ENCODE measurements at regions not wholly inside any gene's neighbourhood (a gene's known extent, or its start where the extent isn't known, plus 50 kb on each side); places are given as distances from the start of the nearest gene placed in this dataset.

DNA sequence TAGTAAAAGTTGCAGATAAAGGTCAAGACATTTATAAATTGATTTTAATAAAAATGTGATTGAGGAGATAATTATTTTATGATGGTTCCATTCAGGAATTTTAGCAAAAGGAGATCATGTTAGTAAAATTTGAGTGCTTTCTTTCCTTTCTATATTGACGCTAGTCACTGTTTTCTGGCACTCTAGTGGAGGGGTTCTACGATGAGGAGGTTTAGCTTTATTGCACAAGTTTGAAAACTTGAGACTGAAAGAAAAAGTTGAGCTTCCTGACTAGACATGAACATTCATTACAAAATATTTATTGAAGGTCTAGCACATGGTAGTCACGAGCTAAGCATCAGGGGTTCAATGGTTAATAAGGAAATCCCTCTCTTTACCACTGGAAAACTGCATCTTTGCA is 336.1 kb downstream of the SNAPC1 start:
- WGBS (ENCODE audit: low lambda C conversion rate): 0% methylated on average over 3 of the region's 3 CpGs
- no TSS peak for BruUV-seq (replicated peaks)
- no peak for FAIRE-seq

DNA sequence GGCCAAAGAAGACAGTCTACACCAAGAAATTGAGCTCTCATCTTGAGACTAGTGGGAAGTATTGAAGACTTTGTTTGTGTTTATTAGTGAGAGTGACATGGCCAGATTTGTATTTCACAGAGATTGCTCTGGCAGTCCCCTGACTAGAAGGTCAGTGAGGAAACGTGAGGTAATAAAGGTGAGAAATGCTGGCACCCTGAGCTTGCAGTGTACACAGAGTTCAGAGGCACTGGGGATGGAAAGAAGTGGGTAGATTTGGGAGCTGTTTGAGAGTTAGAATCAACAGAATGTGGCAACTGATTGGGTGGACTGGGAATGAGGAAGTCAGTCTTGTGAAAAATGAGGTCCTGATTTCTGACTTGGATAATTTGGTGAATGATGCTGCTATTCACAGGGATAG is 336.9 kb downstream of the SNAPC1 start:
- Histone ChIP-seq H3K27me3 (ENCODE audit: control insufficient read depth in 1 of 2, insufficient read depth in 2 of 2, low read length in 2 of 2) (no peaks in the 10 kb centered on the region), H4K20me1 (ENCODE audit: insufficient read depth, low read length) (no peaks in the 10 kb centered on the region), H3K9me3 (ENCODE audit: low read length) (no peaks in the 10 kb centered on the region), H3K79me2 (ENCODE audit: insufficient read depth, low read length) (no peaks in the 10 kb centered on the region), H2AFZ (ENCODE audit: low read length) (no peak overlapping the region), H3K27ac (ENCODE audit: extremely low read length, insufficient read depth, low read length) (no peak overlapping the region), H3K4me1 (ENCODE audit: insufficient read depth, low read length) (no peaks in the 10 kb centered on the region), H3K4me3 (replicated peaks in 1 of 3; ENCODE audit: insufficient read depth in 1 of 3, low read depth in 2 of 3, low read length in 3 of 3) (no peak overlapping the region), H3K4me2 (ENCODE audit: low read depth, low read length) (no peak overlapping the region), H3K9ac (ENCODE audit: insufficient read depth, low read depth, low read length) (no peak overlapping the region), H3K36me3 (replicated peaks in 1 of 2; ENCODE audit: control insufficient read depth in 1 of 2, insufficient read depth in 2 of 2, low read length in 2 of 2) (no peaks in the 10 kb centered on the region)
- DNase-seq (ENCODE audit: low spot score) (no peak), ATAC-seq (no peak), FAIRE-seq (no peak)
- TF ChIP-seq, protein P1, sequence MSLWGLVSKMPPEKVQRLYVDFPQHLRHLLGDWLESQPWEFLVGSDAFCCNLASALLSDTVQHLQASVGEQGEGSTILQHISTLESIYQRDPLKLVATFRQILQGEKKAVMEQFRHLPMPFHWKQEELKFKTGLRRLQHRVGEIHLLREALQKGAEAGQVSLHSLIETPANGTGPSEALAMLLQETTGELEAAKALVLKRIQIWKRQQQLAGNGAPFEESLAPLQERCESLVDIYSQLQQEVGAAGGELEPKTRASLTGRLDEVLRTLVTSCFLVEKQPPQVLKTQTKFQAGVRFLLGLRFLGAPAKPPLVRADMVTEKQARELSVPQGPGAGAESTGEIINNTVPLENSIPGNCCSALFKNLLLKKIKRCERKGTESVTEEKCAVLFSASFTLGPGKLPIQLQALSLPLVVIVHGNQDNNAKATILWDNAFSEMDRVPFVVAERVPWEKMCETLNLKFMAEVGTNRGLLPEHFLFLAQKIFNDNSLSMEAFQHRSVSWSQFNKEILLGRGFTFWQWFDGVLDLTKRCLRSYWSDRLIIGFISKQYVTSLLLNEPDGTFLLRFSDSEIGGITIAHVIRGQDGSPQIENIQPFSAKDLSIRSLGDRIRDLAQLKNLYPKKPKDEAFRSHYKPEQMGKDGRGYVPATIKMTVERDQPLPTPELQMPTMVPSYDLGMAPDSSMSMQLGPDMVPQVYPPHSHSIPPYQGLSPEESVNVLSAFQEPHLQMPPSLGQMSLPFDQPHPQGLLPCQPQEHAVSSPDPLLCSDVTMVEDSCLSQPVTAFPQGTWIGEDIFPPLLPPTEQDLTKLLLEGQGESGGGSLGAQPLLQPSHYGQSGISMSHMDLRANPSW (CRISPR knock-in tag; IDR thresholded peaks at IDR 0.05; ENCODE audit: borderline replicate concordance): no peak
- TF ChIP-seq ZNF724P (CRISPR knock-in tag; IDR thresholded peaks at IDR 0.05; ENCODE audit: borderline replicate concordance): no peak
- TF ChIP-seq TMF1 (CRISPR knock-in tag; IDR thresholded peaks at IDR 0.05; ENCODE audit: low read depth): no peak
- no peak for TF ChIP-seq SMARCE1 (IDR thresholded peaks at IDR 0.05; ENCODE audit: borderline replicate concordance)
- no peak for TF ChIP-seq NCOA2 (CRISPR knock-in tag; IDR thresholded peaks at IDR 0.05)
- TF ChIP-seq, protein P2, sequence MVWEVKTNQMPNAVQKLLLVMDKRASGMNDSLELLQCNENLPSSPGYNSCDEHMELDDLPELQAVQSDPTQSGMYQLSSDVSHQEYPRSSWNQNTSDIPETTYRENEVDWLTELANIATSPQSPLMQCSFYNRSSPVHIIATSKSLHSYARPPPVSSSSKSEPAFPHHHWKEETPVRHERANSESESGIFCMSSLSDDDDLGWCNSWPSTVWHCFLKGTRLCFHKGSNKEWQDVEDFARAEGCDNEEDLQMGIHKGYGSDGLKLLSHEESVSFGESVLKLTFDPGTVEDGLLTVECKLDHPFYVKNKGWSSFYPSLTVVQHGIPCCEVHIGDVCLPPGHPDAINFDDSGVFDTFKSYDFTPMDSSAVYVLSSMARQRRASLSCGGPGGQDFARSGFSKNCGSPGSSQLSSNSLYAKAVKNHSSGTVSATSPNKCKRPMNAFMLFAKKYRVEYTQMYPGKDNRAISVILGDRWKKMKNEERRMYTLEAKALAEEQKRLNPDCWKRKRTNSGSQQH (CRISPR knock-in tag; IDR thresholded peaks at IDR 0.05; ENCODE audit: low read depth): no peak
- 0% methylated on average over 1 of the region's 1 CpG for WGBS (ENCODE audit: low lambda C conversion rate)
- ChIA-PET POLR2A (no interaction called here), CTCF (ENCODE audit: low intra/inter-chr PET ratio, low total read pairs) (no interaction called here)
- intact Hi-C loops (cut with micrococcal nuclease; ENCODE audit: unreplicated experiment) (no loop called here), in situ Hi-C loops (cut with HindIII; ENCODE audit: extremely low pct_ligation_motif_present, low pct_unique_long_range_greater_than_20kb) (no loop called here)
- BruUV-seq (replicated peaks): no TSS peak

More for the DNA sequence above, 336.1 kb downstream of the SNAPC1 start:
- no peaks in the 10 kb centered on the region for H3K27me3 ChIP-seq (ENCODE audit: control insufficient read depth in 1 of 2, insufficient read depth in 2 of 2, low read length in 2 of 2)
- no peak overlapping the region for H3K9ac ChIP-seq (ENCODE audit: insufficient read depth, low read depth, low read length)
- POLR2A ChIA-PET: no interaction called here
- DNase-seq (ENCODE audit: low spot score) (no peak), ATAC-seq (no peak)
- CTCF ChIA-PET (ENCODE audit: low intra/inter-chr PET ratio, low total read pairs): no interaction called here
- H2AFZ ChIP-seq (ENCODE audit: low read length): no peak overlapping the region
- H3K79me2 ChIP-seq (ENCODE audit: insufficient read depth, low read length): no peaks in the 10 kb centered on the region
- H3K4me1 ChIP-seq (ENCODE audit: insufficient read depth, low read length): no peaks in the 10 kb centered on the region
- no peak overlapping the region for H3K4me3 ChIP-seq (replicated peaks in 1 of 3; ENCODE audit: insufficient read depth in 1 of 3, low read depth in 2 of 3, low read length in 3 of 3)
- intact Hi-C loops (cut with micrococcal nuclease; ENCODE audit: unreplicated experiment): no loop called here
- TF ChIP-seq PPARG (CRISPR knock-in tag; conservative IDR thresholded peaks at IDR 0.05) (no peak), ZNF547 (CRISPR knock-in tag; IDR thresholded peaks at IDR 0.05) (no peak), ZNF761 (CRISPR knock-in tag; conservative IDR thresholded peaks at IDR 0.05) (no peak), ELF1 (CRISPR knock-in tag; IDR thresholded peaks at IDR 0.05) (no peak), KDM5B (CRISPR knock-in tag; IDR thresholded peaks at IDR 0.05; ENCODE audit: borderline replicate concordance) (no peak), HDAC6 (IDR thresholded peaks at IDR 0.05; ENCODE audit: low read depth, low read length) (no peak), NR2C2 (CRISPR knock-in tag; IDR thresholded peaks at IDR 0.05; ENCODE audit: borderline replicate concordance) (no peak)
- H3K27ac ChIP-seq (ENCODE audit: extremely low read length, insufficient read depth, low read length): no peak overlapping the region
- H3K9me3 ChIP-seq (ENCODE audit: low read length): no peaks in the 10 kb centered on the region
- no peaks in the 10 kb centered on the region for H3K36me3 ChIP-seq (replicated peaks in 1 of 2; ENCODE audit: control insufficient read depth in 1 of 2, insufficient read depth in 2 of 2, low read length in 2 of 2)
- no peak overlapping the region for H3K4me2 ChIP-seq (ENCODE audit: low read depth, low read length)
- in situ Hi-C loops (cut with HindIII; ENCODE audit: extremely low pct_ligation_motif_present, low pct_unique_long_range_greater_than_20kb): no loop called here
- H4K20me1 ChIP-seq (ENCODE audit: insufficient read depth, low read length): no peaks in the 10 kb centered on the region

All from HepG2 (cell line).